GM12865 (cell line): ENCODE measurements at regions not wholly inside any gene's neighbourhood (a gene's known extent, or its start where the extent isn't known, plus 50 kb on each side); places are given as distances from the start of the nearest gene placed in this dataset.

Experiments
- DNase-seq: peaks from one replicate; pipeline ENCODE4 v3.0.0; 2010; ENCODE audit warnings: low read depth
- H3K4me3 ChIP-seq: 2 replicates; pipeline ENCODE4 v1.5.1; 2011; ENCODE audit warnings: mild to moderate bottlenecking, low read depth, low read length, control low read depth
- CTCF ChIP-seq: IDR thresholded peaks from 2 replicates; pipeline ENCODE4 v1.5.1; 2011; ENCODE audit warnings: low read length, control low read depth, low read depth, inconsistent platforms; ENCODE audit not compliant: insufficient read depth; ENCODE audit errors: missing control alignments

- no peak for DNase-seq
- no peak for TF ChIP-seq CTCF
- no peak overlapping the region for H3K4me3 ChIP-seq
Measured at GRCh38 chr10:24133835-24134234, 75.1 kb upstream of the KIAA1217 start.

GRCh38 chr10:24136070-24136469, 72.9 kb upstream of the KIAA1217 start:
- no peak for DNase-seq
- TF ChIP-seq CTCF, result no peak
- no peak overlapping the region for H3K4me3 ChIP-seq

GRCh38 chr10:24147321-24147720, 61.6 kb upstream of the KIAA1217 start:
- no peak for TF ChIP-seq CTCF
- no peak overlapping the region for H3K4me3 ChIP-seq
- no peak for DNase-seq

- TF ChIP-seq CTCF, result no peak
- DNase-seq, result no peak
Measured at GRCh38 chr10:24149640-24150039, 59.3 kb upstream of the KIAA1217 start.

DNA sequence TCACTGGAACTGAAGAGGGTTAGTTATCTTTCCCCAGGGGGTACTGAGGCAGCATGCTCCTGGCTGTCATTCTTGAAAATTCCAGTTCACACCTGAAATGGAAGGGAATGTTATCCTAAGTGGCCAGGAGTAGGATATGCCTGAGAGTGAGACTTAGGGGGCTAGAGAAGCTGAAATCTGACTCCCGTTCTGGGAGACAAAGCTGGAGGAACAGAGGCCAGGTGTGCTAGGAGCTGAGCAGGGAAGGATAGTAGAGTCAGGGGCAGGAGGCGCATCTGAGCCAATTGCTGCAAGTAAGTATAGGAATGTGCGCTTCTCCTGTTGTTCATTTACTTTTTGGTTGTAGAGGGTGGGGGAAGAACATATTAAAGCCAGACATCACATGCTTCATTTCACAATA, 58.1 kb upstream of the KIAA1217 start:
- no peak for DNase-seq
- TF ChIP-seq CTCF, result no peak
- no peak overlapping the region for H3K4me3 ChIP-seq

More at GRCh38 chr10:24149640-24150039, 59.3 kb upstream of the KIAA1217 start:
- H3K4me3 ChIP-seq, result no peak overlapping the region

GRCh38 chr10:24152270-24152669, 56.7 kb upstream of the KIAA1217 start:
- no peak overlapping the region for H3K4me3 ChIP-seq
- no peak for DNase-seq
- no peak for TF ChIP-seq CTCF

DNA sequence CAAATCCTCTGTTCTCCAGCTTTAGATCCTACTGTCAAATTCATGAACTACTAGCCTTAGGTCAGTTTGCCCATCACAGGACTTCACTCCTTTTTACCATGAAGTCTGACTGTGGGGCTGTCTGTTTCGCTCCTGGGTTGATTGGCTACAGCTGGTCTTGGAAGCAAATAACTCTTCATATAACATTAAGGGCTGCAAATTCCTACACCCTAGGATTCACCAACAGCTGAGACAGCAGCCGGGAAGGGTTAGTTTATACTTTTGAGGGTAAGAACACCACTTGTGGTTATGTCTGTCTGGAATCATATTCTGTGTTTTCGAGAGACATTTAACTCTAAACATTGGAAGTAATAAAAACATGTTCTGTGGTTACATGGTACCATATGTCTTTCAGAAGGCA, 55.9 kb upstream of the KIAA1217 start:
- DNase-seq, result no peak
- H3K4me3 ChIP-seq, result no peak overlapping the region
- TF ChIP-seq CTCF, result no peak
